K562 (cell line): ENCODE measurements at regions not wholly inside any gene's neighbourhood (a gene's known extent, or its start where the extent isn't known, plus 50 kb on each side); places are given as distances from the start of the nearest gene placed in this dataset.
"Not testable (repeated sequence)": the region's sequence is repeated elsewhere in the genome, so short reads cannot be mapped to it uniquely, and the experiment has no call there.

ENCODE experiments used
- ATAC-seq: fragments of 200-7000 bp; cut with Tn5 transposase; 3 replicates; pipeline ENCODE4 v1.9.1; 2020; ENCODE audit warnings: moderate library complexity
- BruUV-seq: library from RNA; stranded (reverse); fragments of 400-500 nt; replicated peaks from 2 replicates; lab custom pipeline; 2021; lab: Mats Ljungman, UMichigan
- CTCF ChIA-PET: fragments of 300-600 bp; formaldehyde crosslinking; extraction: SDS; loops from one replicate; lab custom pipeline; 2021; ENCODE audit warnings: low intra/inter-chr PET ratio; lab: Yijun Ruan, JAX
- POLR2A ChIA-PET: fragments of 300-600, 350-650 bp; sonication (Branson Sonifier 250); formaldehyde crosslinking; extraction: SDS; loops from one replicate; lab custom pipeline; 2021; ENCODE audit warnings: antibody characterized with exemption, inconsistent platforms; lab: Yijun Ruan, JAX
- DNase-seq, 4 experiments: peaks; one replicate each; pipeline versions ENCODE4 v3.0.0 to v3.0.0-alpha.2; 2011 to 2018; ENCODE audit warnings: low spot score in 3 of 4, mixed read lengths in 3 of 4; ENCODE audit errors: extremely low read depth in 1 of 4
- FAIRE-seq: peaks from 2 replicates; lab custom pipeline; 2011; peaks lifted over from hg19 to GRCh38; lab: Jason Lieb, UNC
- H2AFZ ChIP-seq: 2 replicates; pipeline ENCODE4 v1.6.0; 2011; ENCODE audit warnings: low read depth, low read length, control low read depth, inconsistent platforms
- H3K27ac ChIP-seq: fragments of 200-600 bp; 3 replicates; pipeline ENCODE4 v1.8.0; 2011; ENCODE audit warnings: low read depth, mild to moderate bottlenecking, control low read depth, inconsistent platforms, low read length, moderate library complexity, mixed read lengths; ENCODE audit errors: extremely low read depth
- H3K27me3 ChIP-seq, 2 experiments: fragments of 300-600 bp in 1 of 2; 2 replicates in 1 of 2; 3 replicates in 1 of 2; pipeline versions ENCODE4 v1.6.0 to v1.8.0; 2011; ENCODE audit warnings: inconsistent platforms in 2 of 2, low read length in 2 of 2, mild to moderate bottlenecking in 1 of 2, mixed read lengths in 1 of 2, moderate library complexity in 1 of 2; ENCODE audit not compliant: control insufficient read depth in 2 of 2, insufficient read depth in 2 of 2
- H3K36me3 ChIP-seq: fragments of 300-600 bp; 3 replicates; pipeline ENCODE4 v1.8.0; 2011; ENCODE audit warnings: mild to moderate bottlenecking, low read length, inconsistent platforms; ENCODE audit not compliant: control insufficient read depth, insufficient read depth
- H3K4me1 ChIP-seq, 2 experiments: fragments of 200-600 bp in 1 of 2; replicated peaks in 1 of 2; 2 replicates in 1 of 2; 3 replicates in 1 of 2; pipeline versions ENCODE4 v1.5.1 to v1.8.0; 2011; ENCODE audit warnings: inconsistent platforms in 2 of 2, low read length in 2 of 2, mild to moderate bottlenecking in 1 of 2, mixed read lengths in 1 of 2, moderate library complexity in 1 of 2; ENCODE audit not compliant: control insufficient read depth in 2 of 2, insufficient read depth in 2 of 2
- H3K4me2 ChIP-seq: 2 replicates; pipeline ENCODE4 v1.6.1; 2011; ENCODE audit warnings: low read length, control low read depth, inconsistent platforms, mixed read lengths; ENCODE audit not compliant: insufficient read depth
- H3K4me3 ChIP-seq: fragments of 200-600 bp; sonication (generic), shearing (Covaris generic); 2 replicates; pipeline ENCODE4 v1.5.1; 2016; ENCODE audit warnings: control low read depth, inconsistent platforms
- H3K79me2 ChIP-seq: fragments of 200-600 bp; 3 replicates; pipeline ENCODE4 v1.8.0; 2011; ENCODE audit warnings: low read length, inconsistent platforms; ENCODE audit not compliant: control insufficient read depth, insufficient read depth
- H3K9ac ChIP-seq, 2 experiments: 2 replicates each; pipeline versions ENCODE4 v1.6.0 to v1.6.1; 2011; ENCODE audit warnings: low read depth in 2 of 2, low read length in 2 of 2, control low read depth in 1 of 2, inconsistent platforms in 1 of 2, mild to moderate bottlenecking in 1 of 2, mixed read lengths in 1 of 2; ENCODE audit not compliant: insufficient read depth in 1 of 2
- H3K9me1 ChIP-seq: one replicate; pipeline ENCODE4 v1.6.0; 2011; ENCODE audit warnings: inconsistent platforms, mild to moderate bottlenecking, low read length, moderate library complexity; ENCODE audit not compliant: control insufficient read depth, insufficient read depth
- H3K9me3 ChIP-seq: replicated peaks from 2 replicates; pipeline ENCODE4 v1.5.1; 2011; ENCODE audit warnings: low read depth, low read length, inconsistent platforms; ENCODE audit not compliant: control insufficient read depth, insufficient read depth
- H4K20me1 ChIP-seq: replicated peaks from 2 replicates; pipeline ENCODE4 v1.6.1; 2011; ENCODE audit warnings: low read length, inconsistent platforms, mixed read lengths; ENCODE audit not compliant: control insufficient read depth, insufficient read depth
- whole genome bisulfite sequencing: fragments of 100-300 bp; shearing (Covaris generic); methylation state at CpG from one replicate; pipeline ENCODE4 v1.1.6; 2016; ENCODE audit warnings: low coverage, mixed read lengths; ENCODE audit not compliant: insufficient coverage; ENCODE audit errors: missing lambda C conversion rate; 5-methylcytosine and 5-hydroxymethylcytosine counted together
- in situ Hi-C: fragments of 300-500 bp; cut with MboI; formaldehyde crosslinking; loops from 4 replicates; pipeline ENCODE4 v1.15.0; 2018; ENCODE audit warnings: inconsistent platforms, mixed read lengths
- intact Hi-C: fragments of 100-400 bp; cut with micrococcal nuclease; formaldehyde crosslinking; loops from 2 replicates; pipeline ENCODE4 v1.14.2; 2022

GRCh38 chr6:57998858-57999619, 681.6 kb downstream of the PRIM2 start:
- intact Hi-C loops, FAIRE-seq: not testable (repeated sequence)

GRCh38 chr6:58000233-58000632, 682.8 kb downstream of the PRIM2 start:
- DNase-seq, intact Hi-C loops: not testable (repeated sequence)
- 3% methylated on average over 5 of the region's 6 CpGs for WGBS

More at GRCh38 chr6:57998858-57999619, 681.6 kb downstream of the PRIM2 start:
- WGBS, result 0% methylated on average over 6 of the region's 6 CpGs
- H3K27ac ChIP-seq, H3K9me1 ChIP-seq, DNase-seq, H3K27me3 ChIP-seq, H4K20me1 ChIP-seq, ATAC-seq, CTCF ChIA-PET, H3K4me3 ChIP-seq, H3K4me2 ChIP-seq, H3K79me2 ChIP-seq, H3K9me3 ChIP-seq, H2AFZ ChIP-seq, H3K36me3 ChIP-seq, in situ Hi-C loops, H3K9ac ChIP-seq, POLR2A ChIA-PET, BruUV-seq, H3K4me1 ChIP-seq: not testable (repeated sequence)

More at GRCh38 chr6:58000233-58000632, 682.8 kb downstream of the PRIM2 start:
- POLR2A ChIA-PET, H3K9ac ChIP-seq, CTCF ChIA-PET, H3K4me3 ChIP-seq, in situ Hi-C loops, H3K27me3 ChIP-seq, H3K36me3 ChIP-seq, FAIRE-seq, H3K9me1 ChIP-seq, ATAC-seq, H3K9me3 ChIP-seq, H3K27ac ChIP-seq, BruUV-seq, H4K20me1 ChIP-seq, H3K79me2 ChIP-seq, H2AFZ ChIP-seq, H3K4me2 ChIP-seq, H3K4me1 ChIP-seq: not testable (repeated sequence)
